Keratinocyte (primary cell): ENCODE measurements at regions not wholly inside any gene's neighbourhood (a gene's known extent, or its start where the extent isn't known, plus 50 kb on each side); places are given as distances from the start of the nearest gene placed in this dataset.

ENCODE experiments used
- DNase-seq: peaks from one replicate; pipeline ENCODE4 v3.0.0-alpha.2; 2011; ENCODE audit warnings: low read depth, missing footprints, low spot score
- FAIRE-seq: peaks from 2 replicates; lab custom pipeline; 2011; peaks lifted over from hg19 to GRCh38; lab: Jason Lieb, UNC
- H2AFZ ChIP-seq: 2 replicates; pipeline ENCODE4 v1.6.0; 2012; ENCODE audit warnings: low read length, control low read depth, inconsistent platforms; ENCODE audit not compliant: control insufficient read depth
- H3K27ac ChIP-seq: 2 replicates; pipeline ENCODE4 v1.5.1; 2011; ENCODE audit warnings: low read length; ENCODE audit not compliant: control insufficient read depth, insufficient read depth
- H3K27me3 ChIP-seq: 3 replicates; pipeline ENCODE4 v1.6.0; 2011; ENCODE audit warnings: low read length; ENCODE audit not compliant: control insufficient read depth, insufficient read depth; ENCODE audit errors: extremely low read depth
- H3K36me3 ChIP-seq, 2 experiments: 2 replicates in 1 of 2; 3 replicates in 1 of 2; pipeline ENCODE4 v1.5.1; 2011; ENCODE audit warnings: low read length in 2 of 2, mild to moderate bottlenecking in 1 of 2; ENCODE audit not compliant: control insufficient read depth in 2 of 2, insufficient read depth in 2 of 2; ENCODE audit errors: extremely low read depth in 1 of 2
- H3K4me1 ChIP-seq: 3 replicates; pipeline ENCODE4 v1.5.1; 2011; ENCODE audit warnings: low read length; ENCODE audit not compliant: control insufficient read depth, insufficient read depth; ENCODE audit errors: extremely low read depth
- H3K4me2 ChIP-seq: 3 replicates; pipeline ENCODE4 v1.6.0; 2011; ENCODE audit warnings: low read depth, low read length; ENCODE audit not compliant: control insufficient read depth, insufficient read depth; ENCODE audit errors: extremely low read depth
- H3K4me3 ChIP-seq, 3 experiments: fragments of 200-600 bp in 1 of 3; sonication (generic) in 1 of 3; 2 replicates in 2 of 3; 3 replicates in 1 of 3; pipeline ENCODE4 v1.5.1; 2011 to 2016; ENCODE audit warnings: low read length in 3 of 3, mild to moderate bottlenecking in 3 of 3, control low read depth in 2 of 3, inconsistent platforms in 1 of 3, low read depth in 1 of 3, mixed read lengths in 1 of 3, mixed run types in 1 of 3, moderate library complexity in 1 of 3; ENCODE audit not compliant: control insufficient read depth in 2 of 3, insufficient read depth in 2 of 3; ENCODE audit errors: extremely low read depth in 1 of 3
- H3K79me2 ChIP-seq: 2 replicates; pipeline ENCODE4 v1.6.0; 2012; ENCODE audit warnings: low read length; ENCODE audit not compliant: control insufficient read depth, insufficient read depth
- H3K9ac ChIP-seq: 3 replicates; pipeline ENCODE4 v1.6.0; 2011; ENCODE audit warnings: low read length; ENCODE audit not compliant: control insufficient read depth, insufficient read depth; ENCODE audit errors: extremely low read depth
- H3K9me1 ChIP-seq: 3 replicates; pipeline ENCODE4 v1.6.0; 2011; ENCODE audit warnings: low read length; ENCODE audit not compliant: control insufficient read depth, insufficient read depth; ENCODE audit errors: extremely low read depth
- H3K9me3 ChIP-seq: 2 replicates; pipeline ENCODE4 v1.5.1; 2012; ENCODE audit warnings: low read depth, low read length; ENCODE audit not compliant: control insufficient read depth
- H4K20me1 ChIP-seq: 3 replicates; pipeline ENCODE4 v1.6.0; 2011; ENCODE audit warnings: low read length; ENCODE audit not compliant: control insufficient read depth, insufficient read depth; ENCODE audit errors: extremely low read depth
- EZH2 ChIP-seq: IDR thresholded peaks from one replicate; pipeline ENCODE4 v1.6.1; 2012; ENCODE audit warnings: inconsistent platforms, mild to moderate bottlenecking, low read length, moderate library complexity
- dilution Hi-C: fragments of 300-500 bp; cut with MboI; formaldehyde crosslinking; loops from one replicate; pipeline ENCODE4 v1.7.0; 2020; ENCODE audit warnings: low sequenced_read_pairs; ENCODE audit not compliant: extremely low pct_ligation_motif_present
- TF ChIP-seq, protein P1 (sequence below), 3 experiments: IDR thresholded peaks in 1 of 3; conservative IDR thresholded peaks in 1 of 3; optimal IDR thresholded peaks in 1 of 3; 2 replicates in 2 of 3; 3 replicates in 1 of 3; pipeline versions ENCODE3 to v1.5.1; 2011; ENCODE audit warnings: low read length in 3 of 3, mild to moderate bottlenecking in 3 of 3, moderate library complexity in 2 of 3, control low read depth in 1 of 3, inconsistent platforms in 1 of 3; ENCODE audit not compliant: insufficient read depth in 2 of 3; ENCODE audit errors: extremely low read depth in 1 of 3

DNA sequence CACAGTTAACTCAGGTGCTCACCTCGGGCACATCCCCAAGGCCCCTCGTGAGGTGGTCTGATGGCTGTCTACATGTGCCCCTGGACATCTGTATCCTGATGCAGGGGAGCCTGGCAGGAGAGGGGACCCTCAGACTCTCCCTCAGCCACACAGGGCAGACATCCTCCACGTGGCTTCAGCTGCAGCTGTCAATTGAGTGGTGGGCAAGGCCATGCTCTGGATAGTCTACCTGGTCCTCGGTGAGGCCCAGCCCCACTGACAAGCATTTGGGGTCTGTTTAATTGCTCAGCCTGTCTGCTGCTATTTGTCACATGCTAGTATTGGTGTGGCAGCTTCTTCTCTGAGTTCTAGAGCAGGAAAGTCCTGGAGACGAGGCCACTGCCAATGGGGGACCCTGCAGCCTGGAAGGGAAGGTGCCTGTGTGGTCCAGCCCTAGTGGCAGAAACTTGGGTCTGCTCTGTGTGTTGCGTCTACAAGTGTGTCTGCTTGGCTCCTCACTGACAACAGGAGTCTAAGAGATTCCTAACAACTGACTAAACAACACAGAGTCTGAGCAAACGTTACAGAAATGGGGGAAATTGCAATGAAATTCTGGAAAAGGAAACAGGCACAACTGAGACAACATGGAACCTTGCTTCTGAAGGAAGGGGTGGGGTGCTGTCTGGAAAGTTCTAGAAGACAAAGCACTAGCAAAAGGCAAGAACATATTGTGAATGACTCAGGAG lies 59.3 kb upstream of the IGFBP3 start:
- Histone ChIP-seq H3K9ac (no peak overlapping the region), H2AFZ (peak overlapping the region; percentile 8), H3K27ac (no peak overlapping the region), H3K4me1 (peaks cover 26% of the 10 kb centered on the region), H3K9me3 (no peaks in the 10 kb centered on the region), H3K79me2 (no peaks in the 10 kb centered on the region), H3K4me2 (no peak overlapping the region), H4K20me1 (no peaks in the 10 kb centered on the region), H3K4me3 (no peak overlapping the region), H3K27me3 (no peaks in the 10 kb centered on the region), H3K36me3 (no peaks in the 10 kb centered on the region), H3K9me1 (no peaks in the 10 kb centered on the region)
- dilution Hi-C loops: no loop called here
- FAIRE-seq (no peak), DNase-seq (no peak)
- no peak for TF ChIP-seq EZH2
- TF ChIP-seq, protein P1, sequence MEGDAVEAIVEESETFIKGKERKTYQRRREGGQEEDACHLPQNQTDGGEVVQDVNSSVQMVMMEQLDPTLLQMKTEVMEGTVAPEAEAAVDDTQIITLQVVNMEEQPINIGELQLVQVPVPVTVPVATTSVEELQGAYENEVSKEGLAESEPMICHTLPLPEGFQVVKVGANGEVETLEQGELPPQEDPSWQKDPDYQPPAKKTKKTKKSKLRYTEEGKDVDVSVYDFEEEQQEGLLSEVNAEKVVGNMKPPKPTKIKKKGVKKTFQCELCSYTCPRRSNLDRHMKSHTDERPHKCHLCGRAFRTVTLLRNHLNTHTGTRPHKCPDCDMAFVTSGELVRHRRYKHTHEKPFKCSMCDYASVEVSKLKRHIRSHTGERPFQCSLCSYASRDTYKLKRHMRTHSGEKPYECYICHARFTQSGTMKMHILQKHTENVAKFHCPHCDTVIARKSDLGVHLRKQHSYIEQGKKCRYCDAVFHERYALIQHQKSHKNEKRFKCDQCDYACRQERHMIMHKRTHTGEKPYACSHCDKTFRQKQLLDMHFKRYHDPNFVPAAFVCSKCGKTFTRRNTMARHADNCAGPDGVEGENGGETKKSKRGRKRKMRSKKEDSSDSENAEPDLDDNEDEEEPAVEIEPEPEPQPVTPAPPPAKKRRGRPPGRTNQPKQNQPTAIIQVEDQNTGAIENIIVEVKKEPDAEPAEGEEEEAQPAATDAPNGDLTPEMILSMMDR (optimal IDR thresholded peaks at IDR 0.05 in 1 of 3, IDR thresholded peaks at IDR 0.05 in 1 of 3, conservative IDR thresholded peaks at IDR 0.05 in 1 of 3; ENCODE audit: extremely low read depth in 1 of 3, insufficient read depth in 2 of 3, low read length in 3 of 3): no peak

DNA sequence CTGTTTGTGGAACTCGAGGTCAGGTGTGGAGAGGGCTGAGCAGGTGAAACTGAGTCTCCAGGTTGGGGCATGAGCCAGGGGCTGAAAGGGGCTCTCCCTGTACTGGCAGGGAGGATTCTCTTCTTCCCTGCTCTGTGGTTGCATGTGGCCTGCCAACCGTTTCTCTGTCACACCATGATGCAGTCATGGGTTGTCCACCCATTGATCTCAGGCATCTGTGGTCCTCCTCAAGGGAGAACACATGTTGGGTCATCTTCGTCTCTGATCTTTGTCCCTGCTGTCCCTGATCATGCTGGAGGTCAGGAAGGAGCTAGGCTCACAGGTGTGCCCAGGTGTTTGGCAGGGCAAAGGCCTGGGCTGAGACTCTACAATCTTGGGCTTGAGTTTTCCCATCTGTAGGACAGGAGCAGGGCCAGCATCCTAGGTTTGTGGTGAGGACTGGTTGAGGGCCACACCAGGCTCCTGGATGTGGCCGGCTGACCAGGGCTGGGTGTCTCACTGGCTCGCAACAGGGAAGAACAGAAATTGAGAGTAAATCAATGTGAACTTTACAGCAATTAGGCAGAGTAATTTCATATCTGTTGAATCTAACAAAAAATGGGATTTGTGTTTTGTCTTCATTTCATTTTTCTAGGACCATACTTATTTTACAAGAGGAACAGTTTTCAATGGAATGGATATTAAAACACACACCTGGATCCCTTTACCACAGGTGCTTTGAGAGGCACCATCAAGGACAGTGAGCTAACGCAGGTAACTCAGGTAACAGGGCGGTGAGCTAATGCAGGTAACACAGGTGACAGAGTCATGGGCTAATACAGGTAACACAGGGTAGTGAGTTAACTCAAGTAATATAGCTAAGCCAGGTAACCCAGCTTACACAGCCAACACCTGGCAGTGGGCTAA lies 58.5 kb upstream of the IGFBP3 start:
- Histone ChIP-seq H3K4me3 (no peak overlapping the region), H4K20me1 (no peaks in the 10 kb centered on the region), H3K36me3 (no peaks in the 10 kb centered on the region), H3K9ac (no peak overlapping the region), H3K27ac (no peak overlapping the region), H3K27me3 (no peaks in the 10 kb centered on the region), H3K9me3 (no peaks in the 10 kb centered on the region), H3K4me1 (peaks cover 26% of the 10 kb centered on the region), H2AFZ (no peak overlapping the region), H3K9me1 (no peaks in the 10 kb centered on the region), H3K79me2 (no peaks in the 10 kb centered on the region), H3K4me2 (no peak overlapping the region)
- TF ChIP-seq EZH2: no peak
- TF ChIP-seq, protein P1 (optimal IDR thresholded peaks at IDR 0.05 in 1 of 3, IDR thresholded peaks at IDR 0.05 in 1 of 3, conservative IDR thresholded peaks at IDR 0.05 in 1 of 3; ENCODE audit: extremely low read depth in 1 of 3, insufficient read depth in 2 of 3, low read length in 3 of 3): no peak
- FAIRE-seq: peak; percentile 5
- dilution Hi-C loops: no loop called here
- DNase-seq: no peak
